A549 (cell line): ENCODE measurements at regions not wholly inside any gene's neighbourhood (a gene's known extent, or its start where the extent isn't known, plus 50 kb on each side); places are given as distances from the start of the nearest gene placed in this dataset.
A peak's percentile ranks its signal among the peaks of the same experiment; 100 is the strongest.

Source experiments
- ATAC-seq, 2 experiments: fragments of 200-7000 bp in 1 of 2; fragments of >200 bp in 1 of 2; cut with Nextera tagmentation in 1 of 2; cut with Tn5 transposase in 1 of 2; 3 replicates each; pipeline versions ENCODE4 v1.8.0 to v1.9.1; 2018 to 2020; ENCODE audit warnings: mild to moderate bottlenecking in 1 of 2, moderate library complexity in 1 of 2
- CTCF ChIA-PET: fragments of 300-600 bp; sonication (Branson Sonifier 250); formaldehyde crosslinking; extraction: SDS; loops from one replicate; lab custom pipeline; 2021; ENCODE audit warnings: antibody characterized with exemption, inconsistent platforms; lab: Yijun Ruan, JAX
- POLR2A ChIA-PET: fragments of 350-600 bp; formaldehyde crosslinking; extraction: SDS; loops from one replicate; lab custom pipeline; 2021; ENCODE audit warnings: antibody characterized with exemption, inconsistent platforms; lab: Yijun Ruan, JAX
- DNase-seq, 2 experiments: peaks; one replicate each; pipeline versions ENCODE4 v3.0.0 to v3.0.0-alpha.2; 2011 to 2016; ENCODE audit warnings: low read depth in 1 of 2, low spot score in 1 of 2
- FAIRE-seq: peaks from 2 replicates; lab custom pipeline; 2011; peaks lifted over from hg19 to GRCh38; lab: Jason Lieb, UNC
- H3K27ac ChIP-seq, 2 experiments: fragments of >200 bp; sonication (Bioruptor Twin); formaldehyde crosslinking; 3 replicates each; pipeline ENCODE4 v1.5.1; 2016 to 2017
- H3K4me1 ChIP-seq: fragments of >200 bp; sonication (Bioruptor Twin); formaldehyde crosslinking; 3 replicates; pipeline ENCODE4 v1.6.1; 2016
- H3K4me2 ChIP-seq: fragments of >200 bp; sonication (Bioruptor Twin); formaldehyde crosslinking; 3 replicates; pipeline ENCODE4 v1.6.1; 2016
- H3K4me3 ChIP-seq: fragments of >200 bp; sonication (Bioruptor Twin); formaldehyde crosslinking; 3 replicates; pipeline ENCODE4 v1.5.1; 2016
- H3K9me3 ChIP-seq: fragments of >200 bp; sonication (Bioruptor Twin); formaldehyde crosslinking; 3 replicates; pipeline ENCODE4 v1.6.1; 2016
- CBX8 ChIP-seq: fragments of 200-600 bp; sonication (generic); IDR thresholded peaks from 2 replicates; pipeline ENCODE4 v1.6.1; 2016
- EHMT2 ChIP-seq: fragments of 200-600 bp; sonication (generic); IDR thresholded peaks from 2 replicates; pipeline ENCODE4 v1.6.1; 2016; ENCODE audit warnings: antibody characterized with exemption, low read depth, mild to moderate bottlenecking, moderate library complexity
- EP300 ChIP-seq, 2 experiments: fragments of >200 bp; sonication (Bioruptor Twin); formaldehyde crosslinking; IDR thresholded peaks; 2 replicates in 1 of 2; 3 replicates in 1 of 2; pipeline ENCODE4 v1.6.1; 2016 to 2017
- FOSL2 ChIP-seq, 2 experiments: fragments of 450-650 bp in 1 of 2; fragments of >200 bp in 1 of 2; sonication (Bioruptor Twin) in 1 of 2; formaldehyde crosslinking; IDR thresholded peaks; 2 replicates each; pipeline versions ENCODE4 v1.5.0 to v1.6.1; 2016 to 2020; ENCODE audit warnings: mild to moderate bottlenecking in 1 of 2, moderate library complexity in 1 of 2
- FOXS1 ChIP-seq: fragments of 250-450 bp; sonication (Bioruptor Pico); IDR thresholded peaks from 2 replicates; pipeline ENCODE4 v1.5.0; 2020; ENCODE audit warnings: mild to moderate bottlenecking, moderate library complexity
- HOXA7 ChIP-seq: fragments of 250-450 bp; sonication (Bioruptor Pico); IDR thresholded peaks from 2 replicates; pipeline ENCODE4 v1.5.0; 2020; ENCODE audit warnings: mild to moderate bottlenecking, moderate library complexity
- HOXB13 ChIP-seq: fragments of 250-450 bp; sonication (Bioruptor Pico); IDR thresholded peaks from 2 replicates; pipeline ENCODE4 v1.5.0; 2020; ENCODE audit warnings: low read depth, mild to moderate bottlenecking, moderate library complexity
- HOXB5 ChIP-seq: fragments of 250-450 bp; sonication (Bioruptor Pico); IDR thresholded peaks from 2 replicates; pipeline ENCODE4 v1.5.0; 2020; ENCODE audit warnings: mild to moderate bottlenecking, moderate library complexity
- JUNB ChIP-seq: fragments of >200 bp; sonication (Bioruptor Twin); formaldehyde crosslinking; IDR thresholded peaks from 2 replicates; pipeline ENCODE4 v1.6.1; 2016
- KDM5A ChIP-seq: fragments of 200-600 bp; sonication (generic); IDR thresholded peaks from 2 replicates; pipeline ENCODE4 v1.6.1; 2016; ENCODE audit warnings: antibody characterized with exemption, mild to moderate bottlenecking
- MAFK ChIP-seq: fragments of 450-650 bp; IDR thresholded peaks from 2 replicates; pipeline ENCODE4 v1.6.1; 2014; ENCODE audit not compliant: partially characterized antibody
- PHF8 ChIP-seq: fragments of 200-600 bp; sonication (generic); IDR thresholded peaks from 2 replicates; pipeline ENCODE4 v1.6.1; 2016; ENCODE audit warnings: low read depth, mild to moderate bottlenecking, antibody characterized with exemption, moderate library complexity, borderline replicate concordance
- POLR2AphosphoS2 ChIP-seq: conservative IDR thresholded peaks from 2 replicates; pipeline ENCODE4 v1.6.1; 2012; ENCODE audit warnings: low read length, improper control_type of control experiment, inconsistent platforms
- RARB ChIP-seq: fragments of 250-450 bp; sonication (Bioruptor Pico); IDR thresholded peaks from 2 replicates; pipeline ENCODE4 v1.8.0; 2021; ENCODE audit warnings: mild to moderate bottlenecking, moderate library complexity
- RFX5 ChIP-seq: fragments of 450-650 bp; IDR thresholded peaks from 2 replicates; pipeline ENCODE4 v1.7.1; 2014; ENCODE audit warnings: antibody characterized with exemption, mild to moderate bottlenecking, moderate library complexity
- RNF2 ChIP-seq: fragments of 200-600 bp; sonication (generic); IDR thresholded peaks from 2 replicates; pipeline ENCODE4 v1.6.1; 2016; ENCODE audit warnings: low read depth, mild to moderate bottlenecking, antibody characterized with exemption, moderate library complexity, borderline replicate concordance
- SMC3 ChIP-seq: fragments of >200 bp; sonication (Bioruptor Twin); formaldehyde crosslinking; IDR thresholded peaks from 3 replicates; pipeline ENCODE4 v1.6.1; 2018; ENCODE audit warnings: inconsistent platforms
- TFCP2L1 ChIP-seq: fragments of 250-450 bp; sonication (Bioruptor Pico); IDR thresholded peaks from 2 replicates; pipeline ENCODE4 v1.5.0; 2021; ENCODE audit warnings: mild to moderate bottlenecking
- TP53 ChIP-seq: fragments of 250-450 bp; sonication (Bioruptor Pico); IDR thresholded peaks from 2 replicates; pipeline ENCODE4 v1.5.0; 2021; ENCODE audit warnings: mild to moderate bottlenecking, moderate library complexity
- ZC3H11A ChIP-seq: fragments of 450-650 bp; IDR thresholded peaks from 2 replicates; pipeline ENCODE4 v1.6.1; 2014; ENCODE audit warnings: antibody characterized with exemption, mild to moderate bottlenecking
- ZFP36 ChIP-seq: fragments of 450-650 bp; IDR thresholded peaks from 2 replicates; pipeline ENCODE4 v1.6.1; 2014; ENCODE audit warnings: borderline replicate concordance; ENCODE audit not compliant: partially characterized antibody
- ZNF302 ChIP-seq: fragments of 250-450 bp; sonication (Bioruptor Pico); IDR thresholded peaks from 2 replicates; pipeline ENCODE4 v1.9.0; 2021; ENCODE audit warnings: inconsistent platforms, mild to moderate bottlenecking, moderate library complexity
- ZSCAN20 ChIP-seq: fragments of 250-450 bp; sonication (Bioruptor Pico); IDR thresholded peaks from 2 replicates; pipeline ENCODE4 v1.8.0; 2022; ENCODE audit warnings: mild to moderate bottlenecking, moderate library complexity
- WGBS: methylation state at CpG from one replicate; pipeline ENCODE4 v1.1.6; 2017; ENCODE audit errors: missing lambda C conversion rate; 5-methylcytosine and 5-hydroxymethylcytosine counted together
- TF ChIP-seq, protein P1 (sequence below): IDR thresholded peaks from 2 replicates; pipeline ENCODE4 v1.6.1; 2012
- TF ChIP-seq, protein P2 (sequence below): IDR thresholded peaks from 2 replicates; pipeline ENCODE4 v1.6.1; 2012; ENCODE audit warnings: low read depth, borderline replicate concordance

DNA sequence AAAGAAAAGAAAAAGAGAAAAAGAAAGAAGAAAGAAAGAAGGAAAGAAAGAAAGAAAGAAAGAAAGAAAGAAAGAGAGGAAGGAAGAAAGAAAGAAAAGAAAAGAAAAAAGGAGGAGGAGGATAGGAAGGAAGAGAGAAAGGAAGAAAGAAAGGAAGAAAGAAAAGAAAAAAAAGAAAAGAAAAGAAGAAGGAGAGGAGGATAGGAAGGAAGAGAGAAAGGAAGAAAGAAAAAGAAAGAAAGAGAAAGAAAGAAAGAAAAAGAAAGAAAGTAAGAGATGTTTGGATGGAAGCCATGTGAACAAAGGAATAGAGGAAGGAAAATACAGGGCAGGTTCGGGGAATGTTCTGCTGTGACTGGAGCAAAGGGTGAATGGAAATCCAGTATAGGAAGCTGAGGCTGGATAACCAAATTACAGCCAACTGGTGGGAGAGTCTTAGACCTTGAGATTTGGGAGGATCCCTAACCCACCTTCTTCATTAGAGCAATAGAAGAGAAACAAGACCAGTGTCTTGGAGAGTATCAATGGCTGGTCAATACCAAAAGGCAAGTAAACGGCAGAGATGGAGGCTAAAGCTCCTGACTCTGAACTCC, 94.9 kb downstream of the RASSF10 start:
- no peak for DNase-seq
- Histone ChIP-seq H3K27ac (peak overlapping the region in 1 of 2 experiments; percentile 22; a peak in 1 of 6 replicates), H3K4me2 (no peak overlapping the region), H3K9me3 (no peaks in the 10 kb centered on the region), H3K4me1 (peaks cover 2% of the 10 kb centered on the region; the same call in 1 of the 3 replicates), H3K4me3 (no peak overlapping the region)
- no peak for FAIRE-seq
- TF ChIP-seq CBX8 (no peak), TP53 (CRISPR knock-in tag) (no peak), ZFP36 (no peak), FOXS1 (no peak), HOXB5 (no peak), RFX5 (no peak), EP300 (IDR thresholded peaks at IDR 0.05) (no peak), ZSCAN20 (CRISPR knock-in tag) (no peak)
- no peak; a peak in 1 of 6 replicates for ATAC-seq
- POLR2A ChIA-PET, result no interaction called here
- WGBS, result 57% methylated on average over 2 of the region's 2 CpGs
- CTCF ChIA-PET, result interaction anchor here (1.3 kb wide), 1 partner anchor 10 kb away, joined by 3 read pairs; no protein-coding TSS in a partner anchor

DNA sequence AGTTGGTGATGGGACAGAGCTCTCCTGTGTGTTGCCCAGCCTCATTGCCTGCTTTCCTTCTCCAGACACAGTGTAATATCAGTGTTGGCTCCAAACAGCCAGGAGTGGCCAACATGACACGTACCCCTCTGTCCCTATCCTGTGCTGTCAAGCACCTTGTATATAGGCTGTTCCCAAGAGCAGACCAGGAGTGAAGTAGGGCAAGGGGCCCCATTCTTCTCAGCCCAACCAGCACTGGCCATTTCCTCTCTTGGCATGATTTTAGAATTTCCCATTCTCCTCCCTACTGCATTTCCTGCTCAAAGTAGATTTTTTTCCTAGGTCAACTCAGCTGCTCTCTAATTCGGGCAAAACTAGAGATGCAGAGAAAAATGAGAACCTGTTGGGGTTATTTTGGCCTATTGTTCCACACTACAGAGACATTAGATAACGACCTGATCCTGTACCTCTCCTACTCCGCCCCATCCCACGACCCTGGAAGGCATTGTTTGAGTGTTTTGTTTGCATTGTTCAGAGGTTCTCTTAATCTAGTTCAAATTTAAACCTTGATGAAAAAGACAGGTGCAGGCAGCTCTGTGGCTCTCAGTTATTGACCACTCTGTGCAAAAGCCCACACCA, 95.6 kb downstream of the RASSF10 start:
- Histone ChIP-seq H3K4me1 (peaks cover 9% of the 10 kb centered on the region; the same call in 2 of the 3 replicates), H3K27ac (peak overlapping the region in 1 of 2 experiments; percentile 22; a peak in 1 of 6 replicates), H3K9me3 (no peaks in the 10 kb centered on the region), H3K4me2 (no peak overlapping the region), H3K4me3 (no peak overlapping the region)
- ChIA-PET POLR2A (no interaction called here), CTCF (interaction anchor here (1.3 to 2.1 kb wide), 2 partner anchors 10 to 13 kb away, joined by 3 to 8 read pairs; no protein-coding TSS in a partner anchor)
- peak; percentile 27 to 34; a peak in 2 of 6 replicates for ATAC-seq
- TF ChIP-seq PHF8, result no peak
- no peak for TF ChIP-seq MAFK
- TF ChIP-seq HOXA7 (CRISPR knock-in tag), result no peak
- no peak for TF ChIP-seq RARB (CRISPR knock-in tag)
- TF ChIP-seq KDM5A, result no peak
- TF ChIP-seq ZFP36, result no peak
- no peak for TF ChIP-seq JUNB
- no peak for TF ChIP-seq SMC3
- no peak for TF ChIP-seq ZC3H11A
- TF ChIP-seq TFCP2L1 (CRISPR knock-in tag), result no peak
- no peak for TF ChIP-seq POLR2AphosphoS2
- no peak for FAIRE-seq
- no peak for DNase-seq
- WGBS, result 58% methylated on average over 5 of the region's 5 CpGs

DNA sequence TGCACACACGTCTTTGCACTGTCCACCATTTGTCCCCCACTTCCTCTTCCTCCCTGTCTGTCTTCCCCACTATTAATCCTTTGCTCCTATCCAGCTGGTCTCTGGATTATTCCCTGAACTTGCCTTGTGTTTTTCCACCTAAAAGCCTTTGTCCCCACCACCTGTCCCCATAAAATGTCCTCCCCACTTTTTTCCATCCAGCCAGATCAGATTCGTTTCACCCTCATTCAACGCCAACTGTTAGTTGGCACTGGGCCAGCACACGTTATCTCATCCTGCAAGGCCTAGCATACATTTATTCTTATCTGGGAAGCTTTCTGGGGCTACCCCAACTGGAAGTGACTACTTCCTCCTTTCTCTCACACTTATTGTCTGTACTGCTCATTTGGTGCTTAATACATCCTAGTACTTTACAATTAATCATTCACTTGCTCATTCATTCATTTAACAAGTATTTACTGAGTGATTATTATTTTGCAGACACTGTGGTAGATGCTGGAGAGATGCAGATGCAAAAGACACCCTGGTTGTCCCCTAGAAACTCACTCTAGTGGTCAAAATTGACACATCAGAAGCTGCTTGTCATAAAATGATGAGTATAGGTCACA, 96.2 kb downstream of the RASSF10 start:
- no peak for ATAC-seq
- WGBS, result 71% methylated on average over 4 of the region's 4 CpGs

More for the DNA sequence above, 96.2 kb downstream of the RASSF10 start:
- H3K4me2 ChIP-seq, result no peak overlapping the region
- peak overlapping the region in 1 of 2 experiments; percentile 22; a peak in 1 of 6 replicates for H3K27ac ChIP-seq
- peaks cover 15% of the 10 kb centered on the region for H3K4me1 ChIP-seq
- no peak for FAIRE-seq
- H3K4me3 ChIP-seq, result no peak overlapping the region
- H3K9me3 ChIP-seq, result no peaks in the 10 kb centered on the region
- TF ChIP-seq, protein P1, sequence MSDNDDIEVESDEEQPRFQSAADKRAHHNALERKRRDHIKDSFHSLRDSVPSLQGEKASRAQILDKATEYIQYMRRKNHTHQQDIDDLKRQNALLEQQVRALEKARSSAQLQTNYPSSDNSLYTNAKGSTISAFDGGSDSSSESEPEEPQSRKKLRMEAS, result no peak
- TF ChIP-seq FOSL2 (IDR thresholded peaks at IDR 0.05), result no peak
- TF ChIP-seq FOSL2 (CRISPR knock-in tag; IDR thresholded peaks at IDR 0.05), result no peak
- TF ChIP-seq EHMT2, result no peak
- TF ChIP-seq RARB (CRISPR knock-in tag), result no peak
- no peak for TF ChIP-seq RFX5
- no peak for TF ChIP-seq MAFK
- TF ChIP-seq RNF2, result no peak
- no peak for TF ChIP-seq PHF8
- TF ChIP-seq, protein P2, sequence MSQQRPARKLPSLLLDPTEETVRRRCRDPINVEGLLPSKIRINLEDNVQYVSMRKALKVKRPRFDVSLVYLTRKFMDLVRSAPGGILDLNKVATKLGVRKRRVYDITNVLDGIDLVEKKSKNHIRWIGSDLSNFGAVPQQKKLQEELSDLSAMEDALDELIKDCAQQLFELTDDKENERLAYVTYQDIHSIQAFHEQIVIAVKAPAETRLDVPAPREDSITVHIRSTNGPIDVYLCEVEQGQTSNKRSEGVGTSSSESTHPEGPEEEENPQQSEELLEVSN, result no peak
- TF ChIP-seq ZNF302, result no peak
- no peak for TF ChIP-seq HOXB13 (CRISPR knock-in tag)
- TF ChIP-seq, all 56 proteins: peak for 0
- DNase-seq, result no peak
- POLR2A ChIA-PET, result no interaction called here
- CTCF ChIA-PET, result interaction anchor here (0.8 to 2.1 kb wide), 5 partner anchors 9 to 774 kb away, joined by 3 to 8 read pairs (median 4); no protein-coding TSS in a partner anchor
